AG10803 (cell line): ENCODE measurements at regions not wholly inside any gene's neighbourhood (a gene's known extent, or its start where the extent isn't known, plus 50 kb on each side); places are given as distances from the start of the nearest gene placed in this dataset.

ENCODE experiments used
- DNase-seq: peaks from one replicate; pipeline ENCODE4 v3.0.0; 2010; ENCODE audit warnings: low read depth
- H3K4me3 ChIP-seq: 2 replicates; pipeline ENCODE4 v1.5.1; 2011; ENCODE audit warnings: mild to moderate bottlenecking, low read length, control low read depth
- CTCF ChIP-seq: conservative IDR thresholded peaks from 2 replicates; pipeline ENCODE4 v1.5.1; 2011; ENCODE audit warnings: mild to moderate bottlenecking, low read length, control low read depth, inconsistent platforms

- no peak overlapping the region for H3K4me3 ChIP-seq
- TF ChIP-seq CTCF: no peak
- DNase-seq: no peak
These were observed 215.0 kb downstream of the TBX5 start for GRCh38 chr12:114190971-114191370.

DNA sequence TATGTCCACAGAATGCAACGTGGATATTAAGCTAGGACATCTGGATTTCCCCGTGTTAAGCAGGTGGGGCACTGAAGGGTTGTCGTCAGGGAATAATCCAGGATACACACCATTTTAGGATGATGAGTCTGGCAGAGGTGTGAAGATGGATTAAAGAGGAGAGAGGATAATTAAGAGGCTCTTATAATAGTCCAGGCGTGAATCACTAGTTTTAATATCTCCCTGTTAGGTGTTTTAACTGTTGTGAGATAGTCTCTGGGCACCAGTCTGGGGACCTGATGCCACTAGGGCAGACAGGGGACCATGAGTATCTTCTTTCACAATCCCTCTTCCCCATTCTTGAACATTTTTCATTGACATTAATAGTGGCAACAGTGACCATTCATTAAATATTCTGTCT, 216.7 kb downstream of the TBX5 start:
- no peak for TF ChIP-seq CTCF
- no peak overlapping the region for H3K4me3 ChIP-seq
- no peak for DNase-seq

GRCh38 chr12:114186241-114187002, 219.5 kb downstream of the TBX5 start:
- no peak for DNase-seq
- no peak for TF ChIP-seq CTCF
- H3K4me3 ChIP-seq: no peak overlapping the region

DNA sequence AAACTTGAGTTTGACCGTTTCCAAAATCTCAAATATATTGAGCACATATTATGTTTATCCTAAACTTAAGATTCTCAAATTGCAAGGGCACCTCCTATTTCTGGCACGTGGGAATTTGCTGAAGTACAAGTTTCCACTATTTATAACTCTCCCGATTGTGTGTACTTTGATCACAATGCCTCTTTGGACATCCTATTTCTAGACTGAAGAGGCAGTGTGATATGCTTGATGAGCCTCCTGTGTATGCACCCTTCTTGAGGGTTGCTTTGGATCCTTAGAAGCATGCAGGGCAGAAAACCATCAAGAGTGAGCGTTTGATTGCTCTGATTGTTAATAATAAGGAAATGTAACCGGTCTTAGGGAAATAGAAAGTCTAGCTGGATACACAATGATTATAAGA, 218.9 kb upstream of the RBM19 start:
- no peak overlapping the region for H3K4me3 ChIP-seq
- TF ChIP-seq CTCF: no peak
- DNase-seq: no peak

GRCh38 chr12:114174326-114174725, 208.2 kb upstream of the RBM19 start:
- TF ChIP-seq CTCF: no peak
- DNase-seq: no peak
- H3K4me3 ChIP-seq: no peak overlapping the region

GRCh38 chr12:114172135-114172534, 206.0 kb upstream of the RBM19 start:
- DNase-seq: no peak
- no peak for TF ChIP-seq CTCF
- H3K4me3 ChIP-seq: no peak overlapping the region

DNA sequence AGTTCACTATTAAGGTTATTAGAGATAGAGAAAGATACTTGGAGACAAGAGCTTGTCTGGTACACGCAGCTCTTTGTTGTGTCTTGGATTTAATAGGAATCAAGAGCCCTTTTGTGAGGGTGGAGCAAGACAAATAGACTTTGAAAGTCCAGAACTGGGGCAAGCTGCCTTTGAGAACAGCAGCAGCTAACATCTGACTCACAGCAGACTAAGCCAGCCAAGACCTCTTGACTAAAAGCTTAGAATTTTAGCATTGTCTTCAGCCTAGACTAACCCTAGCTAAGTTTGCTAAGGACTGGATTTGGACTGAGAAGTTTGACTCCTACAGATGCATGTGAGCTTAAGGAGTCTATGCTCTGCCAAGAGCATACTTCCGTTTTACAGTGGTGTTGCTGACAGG, 201.9 kb upstream of the RBM19 start:
- DNase-seq: peak; percentile 69
- no peak overlapping the region for H3K4me3 ChIP-seq
- TF ChIP-seq CTCF: no peak
